Activated T-cell treated with anti-CD3 and anti-CD28 coated beads for 4 hours (primary cell): ENCODE measurements at regions not wholly inside any gene's neighbourhood (a gene's known extent, or its start where the extent isn't known, plus 50 kb on each side); places are given as distances from the start of the nearest gene placed in this dataset.

Source experiments
- DNase-seq: peaks from one replicate; pipeline ENCODE4 v3.0.0-alpha.2; 2020

GRCh38 chr3:106184540-106185457 lies 316.0 kb upstream of the CBLB start:
- no peak for DNase-seq

- no peak for DNase-seq
Observed at GRCh38 chr3:106185949-106186348, 317.1 kb upstream of the CBLB start.

- DNase-seq = no peak
Observed at GRCh38 chr3:106190296-106190695, 321.5 kb upstream of the CBLB start.

- no peak for DNase-seq
Observed at GRCh38 chr3:106191211-106191610, 322.4 kb upstream of the CBLB start.

- DNase-seq = no peak
Observed at GRCh38 chr3:106191913-106192312, 323.1 kb upstream of the CBLB start.

- DNase-seq = no peak
Observed at GRCh38 chr3:106193876-106194275, 325.1 kb upstream of the CBLB start.

GRCh38 chr3:106194726-106195125 lies 325.9 kb upstream of the CBLB start:
- DNase-seq = no peak

GRCh38 chr3:106197532-106198194 lies 328.9 kb upstream of the CBLB start:
- DNase-seq = no peak

- no peak for DNase-seq
Observed at GRCh38 chr3:106204160-106204868, 335.5 kb upstream of the CBLB start.

- DNase-seq = no peak
Observed at GRCh38 chr3:106206146-106206545, 337.3 kb upstream of the CBLB start.

GRCh38 chr3:106206613-106207012 lies 337.8 kb upstream of the CBLB start:
- no peak for DNase-seq

- DNase-seq = no peak
Observed at GRCh38 chr3:106208251-106208650, 339.4 kb upstream of the CBLB start.

- no peak for DNase-seq
Observed at GRCh38 chr3:106208967-106209366, 340.2 kb upstream of the CBLB start.

GRCh38 chr3:106209482-106209881 lies 340.7 kb upstream of the CBLB start:
- no peak for DNase-seq

- no peak for DNase-seq
Observed at GRCh38 chr3:106210923-106211322, 342.1 kb upstream of the CBLB start.

GRCh38 chr3:106212665-106213222 lies 343.9 kb upstream of the CBLB start:
- no peak for DNase-seq

- DNase-seq = no peak
Observed at GRCh38 chr3:106213954-106214353, 345.1 kb upstream of the CBLB start.

GRCh38 chr3:106214641-106215040 lies 345.8 kb upstream of the CBLB start:
- no peak for DNase-seq

- DNase-seq = no peak
Observed at GRCh38 chr3:106215047-106215446, 346.2 kb upstream of the CBLB start.

- DNase-seq = no peak
Observed at GRCh38 chr3:106217745-106218144, 348.9 kb upstream of the CBLB start.

- DNase-seq = no peak
Observed at GRCh38 chr3:106227068-106227467, 358.3 kb upstream of the CBLB start.

- no peak for DNase-seq
Observed at GRCh38 chr3:106228271-106228670, 359.5 kb upstream of the CBLB start.
